AG09309 (cell line): ENCODE measurements at regions not wholly inside any gene's neighbourhood (a gene's known extent, or its start where the extent isn't known, plus 50 kb on each side); places are given as distances from the start of the nearest gene placed in this dataset.

Experiments
- DNase-seq: peaks from one replicate; pipeline ENCODE4 v3.0.0-alpha.2; 2010; ENCODE audit warnings: low read depth
- H3K4me3 ChIP-seq: 2 replicates; pipeline ENCODE4 v1.5.1; 2011; ENCODE audit warnings: mild to moderate bottlenecking, low read depth, low read length, moderate library complexity; ENCODE audit not compliant: control insufficient read depth
- TF ChIP-seq, protein P1 (sequence below): IDR thresholded peaks from 2 replicates; pipeline ENCODE4 v1.5.1; 2011; ENCODE audit warnings: mild to moderate bottlenecking, low read depth, low read length, inconsistent platforms; ENCODE audit not compliant: insufficient read depth, control insufficient read depth; ENCODE audit errors: missing control alignments

- H3K4me3 ChIP-seq, result no peak overlapping the region
- DNase-seq, result no peak
- TF ChIP-seq, protein P1, sequence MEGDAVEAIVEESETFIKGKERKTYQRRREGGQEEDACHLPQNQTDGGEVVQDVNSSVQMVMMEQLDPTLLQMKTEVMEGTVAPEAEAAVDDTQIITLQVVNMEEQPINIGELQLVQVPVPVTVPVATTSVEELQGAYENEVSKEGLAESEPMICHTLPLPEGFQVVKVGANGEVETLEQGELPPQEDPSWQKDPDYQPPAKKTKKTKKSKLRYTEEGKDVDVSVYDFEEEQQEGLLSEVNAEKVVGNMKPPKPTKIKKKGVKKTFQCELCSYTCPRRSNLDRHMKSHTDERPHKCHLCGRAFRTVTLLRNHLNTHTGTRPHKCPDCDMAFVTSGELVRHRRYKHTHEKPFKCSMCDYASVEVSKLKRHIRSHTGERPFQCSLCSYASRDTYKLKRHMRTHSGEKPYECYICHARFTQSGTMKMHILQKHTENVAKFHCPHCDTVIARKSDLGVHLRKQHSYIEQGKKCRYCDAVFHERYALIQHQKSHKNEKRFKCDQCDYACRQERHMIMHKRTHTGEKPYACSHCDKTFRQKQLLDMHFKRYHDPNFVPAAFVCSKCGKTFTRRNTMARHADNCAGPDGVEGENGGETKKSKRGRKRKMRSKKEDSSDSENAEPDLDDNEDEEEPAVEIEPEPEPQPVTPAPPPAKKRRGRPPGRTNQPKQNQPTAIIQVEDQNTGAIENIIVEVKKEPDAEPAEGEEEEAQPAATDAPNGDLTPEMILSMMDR, result no peak
Measured at GRCh38 chr22:35138521-35138920, 72.6 kb downstream of the ISX start.

DNA sequence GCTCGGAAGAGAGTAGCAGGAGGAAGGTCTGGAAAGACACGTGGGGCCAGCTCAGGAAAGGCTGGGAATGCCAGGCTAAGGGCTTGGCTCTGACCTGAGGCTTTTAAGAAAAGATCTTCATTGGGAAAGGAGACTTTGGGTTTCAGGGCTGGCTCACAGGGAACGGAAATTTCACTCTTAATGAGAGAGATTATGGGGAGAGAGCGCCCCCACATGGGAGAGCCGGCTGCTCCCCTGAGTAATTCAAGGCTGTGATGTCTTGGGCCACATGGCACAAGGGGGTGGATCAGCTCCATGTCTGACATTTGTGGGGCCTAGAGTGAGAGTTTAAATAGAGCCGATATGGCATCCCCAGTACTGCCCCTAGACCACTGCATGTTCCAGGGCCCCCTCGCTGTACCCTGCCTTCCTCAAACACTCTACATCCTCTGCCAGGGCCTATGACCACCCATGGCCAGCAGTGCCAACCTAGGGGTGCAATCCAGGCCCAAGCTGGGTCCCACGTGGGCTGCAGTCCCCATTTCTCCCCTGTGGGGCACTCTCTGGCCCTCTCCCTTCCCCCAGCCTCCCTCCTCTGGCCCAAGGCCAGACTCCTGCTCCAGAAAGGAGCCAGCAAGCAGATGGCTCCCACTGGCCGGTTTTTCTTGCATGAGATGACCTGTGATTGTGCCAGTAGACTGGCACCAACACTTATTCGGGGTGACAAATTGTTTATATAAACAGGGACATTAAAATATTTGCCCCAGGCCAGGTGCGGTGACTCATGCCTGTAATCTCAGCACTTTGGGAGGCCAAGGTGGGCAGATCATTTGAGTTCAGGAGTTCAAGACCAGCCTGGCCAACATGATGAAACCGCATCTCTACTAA, 75.2 kb downstream of the ISX start:
- TF ChIP-seq, protein P1, result no peak
- no peak for DNase-seq
- no peak overlapping the region for H3K4me3 ChIP-seq

DNA sequence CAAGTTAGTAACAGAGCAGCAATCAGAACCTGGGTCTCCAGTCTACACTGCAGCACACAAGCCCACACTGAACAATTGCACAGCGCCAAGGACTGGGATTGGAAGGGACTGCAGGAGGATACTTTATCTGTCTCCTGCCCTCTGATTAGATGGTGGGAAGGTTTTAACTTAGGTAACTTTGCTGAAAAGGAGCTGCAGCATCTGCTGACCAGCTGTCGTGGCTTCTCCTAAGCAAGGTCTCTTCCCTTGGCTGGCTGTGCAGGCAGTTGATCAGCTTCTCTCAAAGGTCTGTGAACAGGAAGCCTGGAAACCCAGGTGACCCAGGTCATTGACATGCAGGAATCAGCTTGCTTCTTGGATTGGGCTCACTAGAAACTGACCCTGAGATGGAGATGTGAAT, 82.4 kb downstream of the ISX start:
- DNase-seq, result no peak
- TF ChIP-seq, protein P1, result no peak
- no peak overlapping the region for H3K4me3 ChIP-seq

GRCh38 chr22:35148866-35149548, 83.0 kb downstream of the ISX start:
- TF ChIP-seq, protein P1, result no peak

DNA sequence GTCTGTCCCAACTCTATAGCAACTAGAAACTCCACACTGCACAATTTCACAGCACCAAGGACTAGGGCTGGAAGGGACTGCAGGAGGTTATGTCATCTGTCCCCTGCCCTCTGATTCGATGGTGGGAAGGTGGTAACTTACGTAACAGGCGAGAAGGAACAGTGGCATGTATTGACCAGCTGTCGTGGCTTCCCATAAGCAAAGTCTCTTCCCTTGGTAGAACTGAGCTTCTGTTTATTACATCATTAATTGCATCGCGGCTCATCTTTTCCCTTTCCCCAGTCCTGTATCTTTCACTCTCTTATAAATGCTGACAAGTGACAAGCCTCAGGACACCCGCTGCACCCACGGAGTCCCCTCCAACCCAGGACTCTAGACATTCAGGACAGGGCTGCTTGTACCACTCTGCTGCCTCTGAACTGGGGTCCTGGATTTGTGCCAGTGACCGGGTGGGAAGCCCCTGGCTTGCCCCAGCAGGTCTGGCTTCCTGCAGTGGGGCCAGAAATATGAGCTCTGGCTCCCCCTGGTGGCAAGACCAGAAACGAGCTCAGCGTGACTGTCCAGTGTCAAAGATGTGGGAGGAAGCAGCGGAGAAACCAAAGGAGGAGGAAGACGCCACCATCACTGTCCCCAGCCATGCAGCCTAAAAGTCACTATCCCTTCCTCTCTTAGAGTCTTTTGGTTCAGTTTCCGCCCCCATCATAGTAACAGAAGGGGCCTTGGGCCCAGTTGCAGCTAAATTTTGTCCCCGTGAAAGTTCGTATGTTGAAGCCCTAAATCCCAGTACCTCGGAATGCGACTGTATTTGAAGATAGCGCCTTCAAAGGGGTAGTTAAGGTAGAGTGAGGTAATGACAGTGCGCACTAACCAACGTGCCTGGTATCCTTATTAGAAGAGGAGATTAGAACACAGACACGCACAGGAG, 84.5 kb downstream of the ISX start:
- DNase-seq, result no peak
- TF ChIP-seq, protein P1, result peak; percentile 76

More at GRCh38 chr22:35148866-35149548, 83.0 kb downstream of the ISX start:
- no peak overlapping the region for H3K4me3 ChIP-seq
- DNase-seq, result no peak

GRCh38 chr22:35152316-35152715, 86.4 kb downstream of the ISX start:
- TF ChIP-seq, protein P1, result no peak
- no peak overlapping the region for H3K4me3 ChIP-seq

More for the DNA sequence above, 84.5 kb downstream of the ISX start:
- H3K4me3 ChIP-seq, result no peak overlapping the region

More at GRCh38 chr22:35152316-35152715, 86.4 kb downstream of the ISX start:
- no peak for DNase-seq
